ENCODE measurements at regions not wholly inside any gene's neighbourhood (a gene's known extent, or its start where the extent isn't known, plus 50 kb on each side); places are given as distances from the start of the nearest gene placed in this dataset.

DNA sequence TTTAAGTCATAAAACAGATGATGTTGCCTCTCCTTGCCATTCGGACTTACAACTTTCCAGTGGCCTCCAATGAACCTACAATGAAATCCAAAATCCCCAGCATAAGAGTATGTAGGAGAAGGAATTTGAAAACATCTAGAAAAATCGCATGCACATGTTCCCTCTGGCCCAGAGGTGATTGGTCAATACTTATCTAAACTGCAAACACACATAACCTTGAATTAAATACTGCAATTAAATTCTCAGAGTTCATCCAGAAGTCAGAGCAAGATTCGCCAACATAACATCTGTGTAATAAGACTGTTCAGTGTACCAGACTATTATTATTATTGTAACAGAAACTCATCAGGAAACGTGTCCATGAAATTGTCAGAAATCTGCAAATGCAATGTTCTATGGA lies 82.2 kb upstream of the USP29 start:
- no peak for DNase-seq

GRCh38 chr19:57047743-57048142 lies 72.0 kb upstream of the USP29 start:
- no peak for DNase-seq

DNA sequence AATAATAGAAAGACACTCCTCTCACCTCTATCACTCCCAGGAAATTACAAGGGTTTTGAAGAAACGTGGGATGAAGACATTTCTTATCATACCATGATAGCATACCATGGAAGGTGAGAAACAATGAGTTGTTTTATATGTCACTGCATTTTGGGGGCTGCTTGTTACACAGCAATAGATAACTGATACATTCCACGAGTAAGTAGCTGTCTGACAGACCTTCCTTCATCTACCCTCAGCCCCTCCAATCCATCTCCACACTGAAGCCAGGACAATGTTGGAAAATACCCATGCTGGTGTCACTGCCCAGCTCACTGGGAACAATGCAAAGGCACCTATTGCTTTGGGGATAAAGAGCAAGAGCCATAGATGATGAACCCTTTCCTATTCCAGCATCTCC lies 68.9 kb upstream of the USP29 start:
- DNase-seq: no peak

- no peak for DNase-seq
These were observed 67.7 kb upstream of the USP29 start for GRCh38 chr19:57052081-57052480.

DNA sequence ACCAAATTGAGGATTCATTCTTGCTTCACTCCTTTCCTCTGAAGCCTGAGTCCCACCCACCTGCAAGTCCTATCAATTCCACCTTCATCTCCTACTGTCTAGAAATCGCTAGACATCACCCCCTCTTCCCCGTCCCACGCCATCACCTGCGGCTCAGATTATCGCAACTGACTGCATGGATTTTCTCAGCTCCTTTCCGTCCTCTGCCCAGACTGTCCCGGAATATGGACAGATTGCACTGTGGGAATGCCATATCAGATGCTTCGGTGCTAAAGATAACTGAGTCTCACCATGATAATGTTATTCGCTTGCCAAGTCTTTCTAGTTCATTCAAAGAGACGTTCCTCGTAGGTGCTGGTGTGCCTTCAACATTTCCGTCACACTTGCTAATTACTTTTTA lies 66.4 kb upstream of the USP29 start:
- DNase-seq: no peak

DNA sequence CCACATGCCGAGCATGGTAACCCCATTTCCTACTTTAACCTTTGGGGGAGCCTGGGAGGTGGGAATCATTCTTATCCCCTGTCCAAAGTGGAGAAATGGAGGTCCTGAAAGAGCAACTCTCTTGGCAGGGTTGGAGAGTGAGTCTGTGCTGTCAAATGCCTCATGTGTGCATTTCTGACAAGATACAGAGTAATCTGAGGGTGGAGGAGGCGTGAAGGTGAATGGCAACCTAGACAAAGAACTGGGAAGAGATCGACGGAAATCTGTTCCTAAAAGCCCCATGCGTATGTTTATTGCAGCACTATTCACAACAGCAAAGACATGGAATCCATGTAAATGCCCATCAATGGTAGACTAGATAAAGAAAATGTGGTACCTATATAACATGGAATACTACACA lies 63.8 kb upstream of the USP29 start:
- DNase-seq: no peak

DNA sequence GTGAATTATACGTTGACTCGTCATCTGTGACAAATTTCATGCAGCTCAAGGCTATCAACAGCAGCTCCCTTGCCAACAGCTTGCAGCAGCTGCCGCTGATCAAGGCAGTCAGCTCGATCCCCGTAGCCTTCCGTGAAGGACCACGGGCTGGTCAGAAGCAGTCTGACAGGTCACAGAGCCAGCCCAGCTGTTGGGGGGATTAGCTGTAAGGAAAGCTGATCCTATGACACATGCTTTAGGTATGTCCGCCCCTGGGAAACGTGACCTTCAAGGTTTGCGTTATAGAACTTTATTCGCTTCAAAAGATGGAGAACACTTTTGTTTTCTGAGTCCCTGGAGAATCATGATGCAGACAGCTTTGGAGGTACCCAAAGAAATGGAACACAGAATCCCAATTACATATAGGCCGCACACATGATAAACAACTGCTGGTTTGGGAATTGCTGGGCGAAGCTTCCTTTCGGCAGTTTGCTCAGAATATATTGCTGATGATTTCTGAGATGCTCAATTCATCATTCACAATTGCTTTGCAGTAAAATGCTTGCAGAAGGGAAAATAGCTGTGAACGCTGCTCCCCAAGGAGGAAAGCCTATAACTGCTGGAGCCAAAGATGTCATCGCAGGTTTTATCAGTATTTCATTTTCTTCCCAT lies 62.6 kb upstream of the USP29 start:
- DNase-seq: no peak

DNA sequence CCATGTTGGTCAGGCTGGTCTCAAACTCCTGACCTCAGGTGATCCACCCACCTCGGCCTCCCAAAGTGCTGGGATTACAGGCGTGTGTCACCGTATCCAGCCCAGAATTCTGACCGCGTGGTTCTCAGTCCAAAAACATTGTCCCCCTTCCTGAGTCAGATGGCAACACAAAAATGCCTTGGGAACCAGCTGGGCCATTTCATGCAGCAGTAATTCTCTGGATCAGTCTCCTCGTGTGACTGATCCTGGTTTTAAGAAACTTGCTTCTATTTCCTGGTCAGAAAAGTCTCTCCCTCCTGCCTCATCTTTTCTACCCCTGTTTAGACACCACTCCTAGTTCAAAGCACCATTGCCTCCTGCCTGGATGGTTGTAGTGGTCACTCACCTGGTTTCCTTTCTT lies 60.9 kb upstream of the USP29 start:
- DNase-seq: no peak

DNA sequence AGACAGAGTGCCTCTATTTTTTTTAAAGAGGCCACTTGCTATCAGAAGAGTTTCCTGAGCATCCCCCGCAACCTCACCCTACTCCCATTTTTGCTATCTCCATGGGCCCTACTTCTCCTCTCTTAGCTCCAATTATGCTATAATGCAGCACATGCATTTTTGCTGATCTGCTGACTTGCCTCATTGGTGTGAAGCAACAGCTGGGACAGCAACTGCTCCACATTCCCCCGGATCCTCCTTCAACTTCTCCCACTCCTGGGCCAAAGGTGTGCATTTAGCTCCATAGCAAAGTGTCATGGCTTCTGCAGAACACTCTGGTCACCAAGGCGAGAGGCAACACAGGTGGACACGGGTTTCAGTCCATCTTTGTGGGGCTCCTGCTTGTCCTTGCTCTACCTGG lies 56.7 kb upstream of the USP29 start:
- no peak for DNase-seq

DNA sequence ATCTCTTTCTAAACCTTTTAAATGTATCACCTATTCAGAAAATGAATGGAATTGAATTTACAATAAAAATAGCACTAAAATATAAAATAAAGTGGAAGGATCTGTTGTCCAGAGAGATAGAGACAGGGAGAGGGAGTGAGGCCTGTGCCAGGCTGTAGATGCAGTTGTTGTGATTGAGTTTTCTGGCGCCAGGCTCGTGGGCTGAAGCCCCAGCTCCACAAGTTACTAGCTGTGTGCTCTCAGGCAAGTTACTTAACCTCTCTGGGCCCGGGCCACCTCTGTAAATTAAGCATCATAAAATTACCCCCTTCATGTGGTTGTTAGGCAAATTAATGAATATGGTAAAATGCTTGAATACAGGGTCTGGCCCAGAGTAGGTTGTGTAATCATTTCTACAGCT lies 52.3 kb upstream of the USP29 start:
- DNase-seq: no peak

- no peak for DNase-seq
These were observed 51.5 kb upstream of the USP29 start for GRCh38 chr19:57068311-57068710.

GRCh38 chr19:57068921-57069697 lies 50.7 kb upstream of the USP29 start:
- DNase-seq: no peak
